GM18868 (cell line): ENCODE measurements at regions not wholly inside any gene's neighbourhood (a gene's known extent, or its start where the extent isn't known, plus 50 kb on each side); places are given as distances from the start of the nearest gene placed in this dataset.
A peak's percentile ranks its signal among the peaks of the same experiment; 100 is the strongest.

Experiments
- ATAC-seq: cut with Tn5 transposase; IDR thresholded peaks from one replicate; pipeline ENCODE4 v1.9.1; 2021; ENCODE audit warnings: mild to moderate bottlenecking, moderate library complexity; ENCODE audit not compliant: unreplicated experiment

- ATAC-seq: no peak
Observed at GRCh38 chr10:107829161-107829560, 664.7 kb upstream of the SORCS1 start.

DNA sequence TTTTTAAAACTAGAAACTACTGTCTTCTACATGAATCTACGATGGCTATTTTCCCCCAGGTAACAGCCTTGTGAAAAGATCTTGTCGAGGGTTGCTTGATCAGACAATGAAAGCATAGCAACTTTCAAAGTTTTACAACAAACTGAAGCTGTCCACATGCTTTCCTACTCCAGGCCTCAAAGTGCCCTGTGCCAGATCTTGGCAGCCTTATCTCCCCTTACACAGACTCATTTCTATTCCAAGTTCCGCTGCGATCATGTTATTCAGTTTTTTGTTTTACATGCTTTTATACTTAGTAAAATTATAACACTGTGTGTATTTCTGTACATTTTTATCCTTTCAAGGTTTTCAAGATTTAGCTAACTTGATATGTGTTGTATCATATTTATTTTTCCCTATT lies 661.7 kb upstream of the SORCS1 start:
- no peak for ATAC-seq

GRCh38 chr10:107814865-107815487 lies 650.5 kb upstream of the SORCS1 start:
- peak; percentile 95 for ATAC-seq

- no peak for ATAC-seq
Observed at GRCh38 chr10:107813451-107814162, 649.1 kb upstream of the SORCS1 start.

DNA sequence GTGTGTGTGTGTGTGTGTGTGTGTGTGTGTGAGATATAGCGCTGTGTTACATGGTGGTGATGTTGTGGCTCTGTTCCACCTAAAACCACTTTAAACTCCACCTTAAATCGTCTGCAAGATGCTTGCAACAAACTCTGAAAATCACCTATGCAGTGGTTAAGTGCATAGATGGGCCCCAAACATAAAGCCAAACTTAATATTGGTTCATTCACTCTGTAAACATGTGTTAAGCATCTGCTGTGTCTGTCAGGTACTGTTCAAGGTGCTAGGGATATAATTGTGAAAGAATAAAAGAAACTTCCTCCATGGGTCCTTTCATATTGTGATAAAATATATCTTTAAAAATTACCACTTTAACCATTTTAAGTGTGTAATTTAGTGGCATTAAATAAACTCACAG lies 645.4 kb upstream of the SORCS1 start:
- no peak for ATAC-seq

DNA sequence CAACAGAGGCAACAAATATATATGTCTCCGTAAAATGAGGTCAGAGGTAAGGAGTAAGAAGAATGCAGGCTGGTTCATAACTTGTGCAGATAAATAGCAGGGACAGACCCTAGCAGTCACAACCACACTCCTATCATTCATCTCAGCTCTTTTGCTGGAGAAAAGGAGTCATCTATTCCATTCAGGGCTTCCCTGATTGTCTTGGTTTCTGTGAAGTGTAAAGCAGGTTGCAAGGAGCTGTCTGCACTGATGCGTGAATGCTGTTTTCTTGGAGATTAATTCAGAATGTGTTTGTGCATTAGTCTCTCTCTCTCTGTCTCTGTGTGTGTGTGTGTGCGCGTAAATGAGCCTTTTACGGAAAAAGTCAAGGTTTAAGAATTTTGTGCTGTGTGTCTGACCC lies 643.3 kb upstream of the SORCS1 start:
- ATAC-seq: no peak

- no peak for ATAC-seq
Observed at GRCh38 chr10:107806026-107806425, 641.5 kb upstream of the SORCS1 start.

DNA sequence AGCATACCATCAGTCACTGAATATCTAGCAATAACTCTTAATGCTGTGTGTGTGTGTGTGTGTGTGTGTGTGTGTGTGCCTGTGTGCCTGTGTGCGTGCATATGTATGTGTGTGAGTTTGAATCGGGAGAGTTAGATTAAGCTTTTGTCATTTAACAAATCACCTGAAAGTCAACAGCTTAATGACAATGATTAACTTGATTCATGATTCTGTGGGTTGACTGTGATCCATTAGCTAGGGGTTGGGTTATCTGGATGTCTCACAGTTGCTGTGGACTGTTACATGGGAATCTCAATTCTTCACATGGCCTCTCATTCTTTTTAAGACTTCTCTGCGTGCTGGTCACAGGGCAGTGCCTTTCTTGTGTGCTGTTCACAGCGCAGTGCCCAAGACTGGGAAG lies 639.0 kb upstream of the SORCS1 start:
- no peak for ATAC-seq

GRCh38 chr10:107800061-107800460 lies 635.6 kb upstream of the SORCS1 start:
- ATAC-seq: no peak

DNA sequence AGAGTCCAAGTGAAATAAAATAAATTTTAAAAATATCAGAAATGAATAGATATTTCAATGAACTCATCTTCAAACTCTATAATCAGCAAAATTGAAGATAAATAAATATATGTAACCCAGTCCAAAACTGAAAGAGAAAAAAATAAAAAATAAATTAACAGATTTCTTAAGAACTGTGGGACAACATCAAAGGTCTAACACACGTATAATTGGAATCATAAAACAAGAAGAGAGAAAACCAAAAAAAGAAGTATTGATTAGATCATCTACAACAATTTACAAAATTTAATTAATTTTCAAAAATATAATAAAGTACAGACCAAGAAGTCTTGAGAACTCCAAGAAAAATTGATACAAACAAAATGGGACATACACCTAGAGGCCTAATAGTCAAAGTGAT lies 625.8 kb upstream of the SORCS1 start:
- no peak for ATAC-seq

GRCh38 chr10:107771066-107771465 lies 606.6 kb upstream of the SORCS1 start:
- no peak for ATAC-seq

DNA sequence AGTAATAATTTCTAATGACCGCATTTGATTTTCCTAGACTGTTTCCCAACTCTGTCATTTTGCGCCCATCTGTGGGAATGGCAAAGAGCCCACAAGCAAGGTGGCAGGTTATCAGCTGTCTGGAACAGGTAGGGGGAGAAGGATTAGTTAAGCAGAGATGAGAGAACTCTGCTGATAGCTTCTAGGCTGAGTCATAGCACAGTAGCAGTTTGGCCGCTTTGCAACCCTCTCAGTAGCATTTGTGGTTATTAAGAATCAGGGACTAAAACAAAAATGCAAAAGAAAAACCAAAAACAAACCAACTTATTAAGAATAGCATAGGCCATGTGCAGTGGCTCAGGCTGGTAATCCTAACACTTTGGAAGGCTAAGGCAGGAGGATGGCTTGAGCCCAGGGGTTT lies 602.7 kb upstream of the SORCS1 start:
- peak; percentile 58 for ATAC-seq

DNA sequence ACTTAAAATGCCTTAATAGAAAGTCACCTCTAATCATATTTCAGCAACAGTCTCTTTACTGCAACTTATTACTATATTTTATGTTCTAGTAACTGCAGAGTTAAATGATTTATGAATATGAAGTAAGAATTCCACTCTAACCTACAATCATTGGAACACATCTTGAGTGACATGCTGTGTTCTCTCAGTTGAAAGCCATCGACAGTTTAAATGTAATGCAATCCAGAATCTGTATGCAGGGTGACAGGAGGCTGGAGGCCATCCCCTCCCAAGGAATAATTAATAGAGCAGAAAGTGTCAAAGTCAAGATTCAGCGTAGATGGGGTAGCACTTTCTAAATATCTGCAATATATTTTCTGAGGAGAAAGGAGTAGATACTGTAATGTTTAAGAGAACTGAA lies 590.3 kb upstream of the SORCS1 start:
- no peak for ATAC-seq

- no peak for ATAC-seq
Observed at GRCh38 chr10:107749235-107749634, 584.7 kb upstream of the SORCS1 start.

GRCh38 chr10:107747851-107748250 lies 583.3 kb upstream of the SORCS1 start:
- ATAC-seq: no peak

GRCh38 chr10:107741971-107742370 lies 577.5 kb upstream of the SORCS1 start:
- ATAC-seq: no peak

DNA sequence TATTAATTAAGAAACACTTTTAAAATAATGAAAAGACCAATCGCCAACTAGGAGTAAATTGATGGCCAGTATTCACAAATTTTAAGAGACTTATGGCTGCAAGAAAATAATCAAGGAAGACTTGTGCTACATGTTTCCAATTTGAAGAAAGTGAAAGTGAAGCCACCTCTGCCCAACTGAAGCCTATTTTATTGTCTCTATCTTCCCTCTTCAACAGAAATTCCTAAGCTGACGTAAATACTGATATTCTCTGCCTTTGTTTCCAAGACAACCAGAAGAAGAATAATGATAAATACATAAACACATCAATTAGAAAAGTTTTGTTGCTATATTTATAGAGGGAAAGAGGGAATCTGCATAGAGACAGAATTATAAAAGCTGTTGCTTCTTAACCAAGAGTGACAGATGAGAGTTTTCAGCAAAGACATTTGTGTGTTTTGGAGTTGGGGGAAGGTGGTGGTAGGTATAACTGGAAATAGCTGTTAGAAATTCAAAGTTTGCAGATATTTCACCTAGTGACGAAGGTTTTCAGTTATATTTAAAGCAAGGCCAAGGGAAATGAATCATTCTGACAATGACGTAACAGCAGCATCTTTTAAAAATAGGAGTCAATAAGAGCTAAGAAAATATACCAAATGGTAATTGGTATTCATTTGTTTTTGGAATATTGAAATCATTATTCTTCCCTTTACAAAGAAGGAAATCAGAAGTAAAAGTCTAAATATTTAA lies 576.6 kb upstream of the SORCS1 start:
- ATAC-seq: no peak

DNA sequence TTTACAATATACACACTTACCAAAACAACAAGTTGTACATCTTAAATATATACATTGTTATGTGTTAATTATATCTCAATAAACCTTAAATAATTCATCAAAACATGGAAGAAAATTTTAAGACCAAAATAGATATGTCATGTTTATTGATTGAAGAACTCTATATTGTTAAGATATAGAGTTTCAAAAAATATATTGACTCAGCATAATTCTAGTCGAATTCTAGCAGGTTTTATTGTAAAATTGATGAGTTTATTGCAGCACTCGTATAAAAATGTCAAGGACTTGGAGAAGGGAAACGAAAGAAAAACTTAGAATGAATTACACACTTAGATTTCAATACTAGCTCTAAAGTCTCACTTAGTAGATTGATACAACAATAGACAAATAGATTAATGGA lies 575.4 kb upstream of the SORCS1 start:
- no peak for ATAC-seq

- no peak for ATAC-seq
Observed at GRCh38 chr10:107733328-107734130, 569.0 kb upstream of the SORCS1 start.

DNA sequence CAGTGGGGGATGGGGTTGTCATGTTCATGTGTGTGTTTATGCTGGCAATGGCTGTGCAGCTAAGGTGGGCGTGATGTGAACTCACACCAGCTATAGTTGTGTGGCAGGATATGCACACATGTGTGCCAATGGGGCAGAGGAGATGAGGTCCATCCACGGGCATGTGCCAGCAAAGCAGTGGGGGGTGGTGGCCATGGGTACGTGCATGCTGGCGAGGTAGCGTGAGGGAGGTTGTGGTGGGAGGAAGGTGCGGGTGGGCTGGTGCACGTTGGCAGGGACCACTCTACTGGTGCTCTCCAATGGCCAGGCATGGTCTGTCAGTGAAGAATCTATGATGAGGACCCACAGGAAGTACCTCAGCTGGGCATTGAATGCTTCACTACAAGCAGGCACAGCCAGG lies 567.5 kb upstream of the SORCS1 start:
- ATAC-seq: no peak

DNA sequence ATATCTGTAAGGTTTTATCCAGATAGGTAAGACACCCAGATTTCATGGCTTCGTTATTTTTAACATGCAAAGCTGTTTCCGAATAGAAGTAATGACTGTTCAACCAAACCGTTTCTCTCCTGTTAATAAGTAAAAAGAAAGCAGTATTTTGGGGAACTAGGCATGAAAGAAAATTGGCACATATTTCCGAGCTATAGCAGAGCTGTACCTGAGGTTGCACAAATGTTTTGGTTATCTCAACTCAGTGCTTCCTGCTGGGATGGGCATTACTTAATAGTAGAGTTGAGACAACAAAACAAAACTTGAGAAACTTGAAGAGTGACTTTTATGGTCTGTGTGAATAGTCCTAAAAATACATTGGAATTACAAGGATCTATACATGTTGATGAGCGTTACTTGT lies 564.3 kb upstream of the SORCS1 start:
- peak; percentile 41 for ATAC-seq
